Epithelial cell of prostate (primary cell): ENCODE measurements at regions not wholly inside any gene's neighbourhood (a gene's known extent, or its start where the extent isn't known, plus 50 kb on each side); places are given as distances from the start of the nearest gene placed in this dataset.
A peak's percentile ranks its signal among the peaks of the same experiment; 100 is the strongest.
"Not testable (repeated sequence)": the region's sequence is repeated elsewhere in the genome, so short reads cannot be mapped to it uniquely, and the experiment has no call there.

Experiments
- DNase-seq: peaks from one replicate; pipeline ENCODE4 v3.0.0-alpha.2; 2011; ENCODE audit warnings: low read depth, low spot score
- H3K27ac ChIP-seq: fragments of 450-650 bp; 2 replicates; pipeline ENCODE4 v1.5.1; 2017; ENCODE audit warnings: mild to moderate bottlenecking

- DNase-seq, result no peak
- no peak overlapping the region for H3K27ac ChIP-seq
Measured at GRCh38 chr16:87093804-87094555, 223.2 kb downstream of the C16orf95 start.

GRCh38 chr16:87094556-87094865, 222.7 kb downstream of the C16orf95 start:
- H3K27ac ChIP-seq, result no peak overlapping the region

GRCh38 chr16:87095271-87095670, 221.9 kb downstream of the C16orf95 start:
- H3K27ac ChIP-seq, result no peak overlapping the region
- no peak for DNase-seq

More at GRCh38 chr16:87094556-87094865, 222.7 kb downstream of the C16orf95 start:
- no peak for DNase-seq

- DNase-seq, result no peak
- H3K27ac ChIP-seq, result no peak overlapping the region
Measured at GRCh38 chr16:87096746-87097333, 220.4 kb downstream of the C16orf95 start.

GRCh38 chr16:87098361-87098760, 218.8 kb downstream of the C16orf95 start:
- no peak overlapping the region for H3K27ac ChIP-seq
- no peak for DNase-seq

GRCh38 chr16:87098976-87099720, 218.0 kb downstream of the C16orf95 start:
- no peak for DNase-seq
- H3K27ac ChIP-seq, result no peak overlapping the region

- no peak for DNase-seq
- no peak overlapping the region for H3K27ac ChIP-seq
Measured at GRCh38 chr16:87100306-87101058, 216.7 kb downstream of the C16orf95 start.

- no peak overlapping the region for H3K27ac ChIP-seq
- no peak for DNase-seq
Measured at GRCh38 chr16:87101903-87102302, 215.3 kb downstream of the C16orf95 start.

- no peak for DNase-seq
- H3K27ac ChIP-seq, result no peak overlapping the region
Measured at GRCh38 chr16:87107201-87107600, 210.0 kb downstream of the C16orf95 start.

- no peak overlapping the region for H3K27ac ChIP-seq
- no peak for DNase-seq
Measured at GRCh38 chr16:87108278-87108677, 208.9 kb downstream of the C16orf95 start.

GRCh38 chr16:87108941-87109340, 208.3 kb downstream of the C16orf95 start:
- DNase-seq, result no peak
- H3K27ac ChIP-seq, result no peak overlapping the region

GRCh38 chr16:87114832-87115231, 202.4 kb downstream of the C16orf95 start:
- no peak for DNase-seq
- no peak overlapping the region for H3K27ac ChIP-seq

- H3K27ac ChIP-seq, result no peak overlapping the region
- DNase-seq, result peak; percentile 14
Measured at GRCh38 chr16:87115646-87116045, 201.5 kb downstream of the C16orf95 start.

GRCh38 chr16:87117936-87118335, 199.3 kb downstream of the C16orf95 start:
- no peak for DNase-seq
- no peak overlapping the region for H3K27ac ChIP-seq

- DNase-seq, result no peak
- H3K27ac ChIP-seq, result no peak overlapping the region
Measured at GRCh38 chr16:87119168-87119567, 198.0 kb downstream of the C16orf95 start.

- no peak overlapping the region for H3K27ac ChIP-seq
- DNase-seq, result no peak
Measured at GRCh38 chr16:87119748-87120147, 197.4 kb downstream of the C16orf95 start.

GRCh38 chr16:87121816-87122215, 195.4 kb downstream of the C16orf95 start:
- no peak overlapping the region for H3K27ac ChIP-seq
- no peak for DNase-seq

- H3K27ac ChIP-seq, result no peak overlapping the region
- DNase-seq, result no peak
Measured at GRCh38 chr16:87123356-87124001, 193.7 kb downstream of the C16orf95 start.

GRCh38 chr16:87124405-87124804, 192.8 kb downstream of the C16orf95 start:
- H3K27ac ChIP-seq, DNase-seq: not testable (repeated sequence)
